Liver (tissue), 8 donors: ENCODE measurements at regions not wholly inside any gene's neighbourhood (a gene's known extent, or its start where the extent isn't known, plus 50 kb on each side); places are given as distances from the start of the nearest gene placed in this dataset.
A peak's percentile ranks its signal among the peaks of the same experiment; 100 is the strongest.

Experiments used
- DNase-seq: peaks from one replicate; pipeline ENCODE4 v3.0.0-alpha.2; 2017; ENCODE audit warnings: low spot score
- H3K27ac ChIP-seq, 2 donors: one replicate each; pipeline ENCODE4 v1.7.0; 2013; ENCODE audit warnings: inconsistent platforms in 2 of 2, low read length in 2 of 2, control low read depth in 1 of 2, low read depth in 1 of 2, mild to moderate bottlenecking in 1 of 2
- H3K27me3 ChIP-seq, 4 donors: one replicate each; pipeline versions ENCODE4 v1.6.1 to v1.7.0; 2013; ENCODE audit warnings: low read length in 3 of 4, inconsistent platforms in 1 of 4, mild to moderate bottlenecking in 1 of 4, moderate library complexity in 1 of 4; ENCODE audit not compliant: control insufficient read depth in 4 of 4, insufficient read depth in 4 of 4
- H3K36me3 ChIP-seq, 4 donors: one replicate each; pipeline versions ENCODE4 v1.6.1 to v1.7.0; 2013; ENCODE audit warnings: low read length in 3 of 4, mild to moderate bottlenecking in 3 of 4, low read depth in 1 of 4, moderate library complexity in 1 of 4; ENCODE audit not compliant: control insufficient read depth in 4 of 4, insufficient read depth in 3 of 4
- H3K4me1 ChIP-seq, 4 donors: one replicate each; pipeline versions ENCODE4 v1.6.1 to v1.7.0; 2013; ENCODE audit warnings: low read length in 3 of 4, mild to moderate bottlenecking in 3 of 4, moderate library complexity in 1 of 4; ENCODE audit not compliant: control insufficient read depth in 4 of 4, insufficient read depth in 4 of 4
- H3K4me3 ChIP-seq, 3 donors: one replicate each; pipeline versions ENCODE4 v1.6.1 to v1.7.0; 2013; ENCODE audit warnings: low read length in 3 of 3, control low read depth in 1 of 3, low read depth in 1 of 3, mild to moderate bottlenecking in 1 of 3
- H3K9ac ChIP-seq, 2 donors: one replicate each; pipeline ENCODE4 v1.7.0; 2013; ENCODE audit warnings: low read length in 2 of 2, mild to moderate bottlenecking in 2 of 2, moderate library complexity in 2 of 2, control low read depth in 1 of 2, low read depth in 1 of 2
- H3K9me3 ChIP-seq, 4 donors: one replicate each; pipeline versions ENCODE4 v1.6.1 to v1.7.0; 2013; ENCODE audit warnings: low read length in 3 of 4; ENCODE audit not compliant: control insufficient read depth in 4 of 4
- ATF3 ChIP-seq: IDR thresholded peaks from 2 replicates; pipeline ENCODE4 v1.6.1; 2016; ENCODE audit warnings: antibody characterized with exemption
- CTCF ChIP-seq: fragments of 150-350 bp; IDR thresholded peaks from 2 replicates; pipeline ENCODE4 v1.5.1; 2017; ENCODE audit warnings: improper control_type of control experiment, low read depth, low read length; ENCODE audit not compliant: missing input control
- EGR1 ChIP-seq, 2 donors: IDR thresholded peaks; 2 replicates each; pipeline ENCODE4 v1.6.1; 2016 to 2018; ENCODE audit warnings: antibody characterized with exemption in 2 of 2, low read depth in 2 of 2
- FOXA2 ChIP-seq: IDR thresholded peaks from 2 replicates; pipeline ENCODE4 v1.6.1; 2016; ENCODE audit warnings: antibody characterized with exemption
- GABPA ChIP-seq, 2 donors: IDR thresholded peaks in 1 of 2; conservative IDR thresholded peaks in 1 of 2; 2 replicates each; pipeline ENCODE4 v1.6.1; 2016; ENCODE audit warnings: antibody characterized with exemption in 2 of 2, mild to moderate bottlenecking in 1 of 2, moderate library complexity in 1 of 2
- HNF4A ChIP-seq, 2 donors: conservative IDR thresholded peaks; 2 replicates each; pipeline ENCODE4 v1.6.1; 2016; ENCODE audit warnings: antibody characterized with exemption in 2 of 2, mild to moderate bottlenecking in 2 of 2
- HNF4G ChIP-seq: IDR thresholded peaks from 2 replicates; pipeline ENCODE4 v1.6.1; 2016; ENCODE audit warnings: antibody characterized with exemption
- NR2F2 ChIP-seq: IDR thresholded peaks from 2 replicates; pipeline ENCODE4 v1.6.1; 2016; ENCODE audit warnings: antibody characterized with exemption
- RAD21 ChIP-seq, 2 donors: IDR thresholded peaks; 2 replicates each; pipeline ENCODE4 v1.6.1; 2016; ENCODE audit warnings: antibody characterized with exemption in 2 of 2, mild to moderate bottlenecking in 2 of 2
- REST ChIP-seq: IDR thresholded peaks from 2 replicates; pipeline ENCODE4 v1.6.1; 2016; ENCODE audit warnings: antibody characterized with exemption, mild to moderate bottlenecking
- RXRA ChIP-seq, 2 donors: IDR thresholded peaks; 2 replicates each; pipeline ENCODE4 v1.6.1; 2017 to 2018; ENCODE audit warnings: antibody characterized with exemption in 2 of 2, mild to moderate bottlenecking in 1 of 2
- SP1 ChIP-seq: IDR thresholded peaks from 2 replicates; pipeline ENCODE4 v1.6.1; 2018; ENCODE audit warnings: antibody characterized with exemption, mild to moderate bottlenecking
- TAF1 ChIP-seq: conservative IDR thresholded peaks from 2 replicates; pipeline ENCODE4 v1.6.1; 2016; ENCODE audit warnings: antibody characterized with exemption, mild to moderate bottlenecking
- YY1 ChIP-seq: IDR thresholded peaks from 2 replicates; pipeline ENCODE4 v1.6.1; 2016; ENCODE audit warnings: antibody characterized with exemption, mild to moderate bottlenecking
- WGBS: extraction: QIAGEN DNeasy Blood & Tissue Kit; methylation state at CpG from one replicate; pipeline ENCODE4 v1.1.7; 2013; 5-methylcytosine and 5-hydroxymethylcytosine counted together
- TF ChIP-seq, protein P1 (sequence below): IDR thresholded peaks from 2 replicates; pipeline ENCODE4 v1.6.1; 2016; ENCODE audit warnings: antibody characterized with exemption
- TF ChIP-seq, protein P2 (sequence below): IDR thresholded peaks from 2 replicates; pipeline ENCODE4 v1.6.1; 2016; ENCODE audit warnings: antibody characterized with exemption
- donor health status: healthy.
- donor health status: healthy.
- donor health status: healthy.
- donor health status: healthy.
- donor health status: healthy.

- H3K9me3 ChIP-seq = no peaks in the 10 kb centered on the region
- H3K27me3 ChIP-seq = no peaks in the 10 kb centered on the region
Observed at GRCh38 chr2:48202863-48203642, 111.4 kb upstream of the FOXN2 start.

GRCh38 chr2:48203668-48204067 is 110.8 kb upstream of the FOXN2 start:
- peak overlapping the region in 1 of 2 donors; percentile 48 for H3K27ac ChIP-seq
- TF ChIP-seq RAD21 (IDR thresholded peaks at IDR 0.05) = no peak
- TF ChIP-seq HNF4A (conservative IDR thresholded peaks at IDR 0.05) = no peak
- no peak for TF ChIP-seq ATF3
- no peak for TF ChIP-seq GABPA (IDR thresholded peaks at IDR 0.05 in 1 of 2, conservative IDR thresholded peaks at IDR 0.05 in 1 of 2)
- no peak for TF ChIP-seq FOXA2
- TF ChIP-seq, protein P1, sequence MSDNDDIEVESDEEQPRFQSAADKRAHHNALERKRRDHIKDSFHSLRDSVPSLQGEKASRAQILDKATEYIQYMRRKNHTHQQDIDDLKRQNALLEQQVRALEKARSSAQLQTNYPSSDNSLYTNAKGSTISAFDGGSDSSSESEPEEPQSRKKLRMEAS = no peak
- TF ChIP-seq TAF1 = no peak
- no peak for TF ChIP-seq SP1
- TF ChIP-seq CTCF = no peak
- no peak for TF ChIP-seq NR2F2
- no peak for TF ChIP-seq REST
- TF ChIP-seq RXRA (IDR thresholded peaks at IDR 0.05) = no peak
- no peak for TF ChIP-seq HNF4G
- no peak for TF ChIP-seq EGR1 (IDR thresholded peaks at IDR 0.05; ENCODE audit: low read depth in 2 of 2)
- no peak for TF ChIP-seq YY1
- TF ChIP-seq, protein P2, sequence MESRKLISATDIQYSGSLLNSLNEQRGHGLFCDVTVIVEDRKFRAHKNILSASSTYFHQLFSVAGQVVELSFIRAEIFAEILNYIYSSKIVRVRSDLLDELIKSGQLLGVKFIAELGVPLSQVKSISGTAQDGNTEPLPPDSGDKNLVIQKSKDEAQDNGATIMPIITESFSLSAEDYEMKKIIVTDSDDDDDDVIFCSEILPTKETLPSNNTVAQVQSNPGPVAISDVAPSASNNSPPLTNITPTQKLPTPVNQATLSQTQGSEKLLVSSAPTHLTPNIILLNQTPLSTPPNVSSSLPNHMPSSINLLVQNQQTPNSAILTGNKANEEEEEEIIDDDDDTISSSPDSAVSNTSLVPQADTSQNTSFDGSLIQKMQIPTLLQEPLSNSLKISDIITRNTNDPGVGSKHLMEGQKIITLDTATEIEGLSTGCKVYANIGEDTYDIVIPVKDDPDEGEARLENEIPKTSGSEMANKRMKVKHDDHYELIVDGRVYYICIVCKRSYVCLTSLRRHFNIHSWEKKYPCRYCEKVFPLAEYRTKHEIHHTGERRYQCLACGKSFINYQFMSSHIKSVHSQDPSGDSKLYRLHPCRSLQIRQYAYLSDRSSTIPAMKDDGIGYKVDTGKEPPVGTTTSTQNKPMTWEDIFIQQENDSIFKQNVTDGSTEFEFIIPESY = no peak
- no peaks in the 10 kb centered on the region for H3K27me3 ChIP-seq
- no peaks in the 10 kb centered on the region for H3K36me3 ChIP-seq
- no peaks in the 10 kb centered on the region for H3K9me3 ChIP-seq
- no peak overlapping the region for H3K4me3 ChIP-seq
- peaks cover 0 to 23% (median 2%) of the 10 kb centered on the region in 4 donors for H3K4me1 ChIP-seq
- no peak for DNase-seq
- H3K9ac ChIP-seq = no peak overlapping the region

More at GRCh38 chr2:48202863-48203642, 111.4 kb upstream of the FOXN2 start:
- no peak overlapping the region for H3K4me3 ChIP-seq
- no peaks in the 10 kb centered on the region for H3K36me3 ChIP-seq
- H3K4me1 ChIP-seq = peaks cover 0 to 23% (median 2%) of the 10 kb centered on the region in 4 donors
- 77% methylated on average over 5 of the region's 5 CpGs for WGBS
- peak; percentile 33 to 58 for TF ChIP-seq RXRA (IDR thresholded peaks at IDR 0.05)
- TF ChIP-seq RAD21 (IDR thresholded peaks at IDR 0.05) = no peak
- peak; percentile 30 for TF ChIP-seq SP1
- TF ChIP-seq YY1 = no peak
- peak; percentile 7 for TF ChIP-seq FOXA2
- TF ChIP-seq HNF4A (conservative IDR thresholded peaks at IDR 0.05) = peak; percentile 41 to 47
- no peak for DNase-seq
- H3K27ac ChIP-seq = peak overlapping the region; percentile 48 to 57
- H3K9ac ChIP-seq = peak overlapping the region in 1 of 2 donors; percentile 17
